Neural cell (in vitro differentiated cells): ENCODE measurements at regions not wholly inside any gene's neighbourhood (a gene's known extent, or its start where the extent isn't known, plus 50 kb on each side); places are given as distances from the start of the nearest gene placed in this dataset.

Source experiments
- H2AFZ ChIP-seq: fragments of 200-600, 300-800 bp; sonication (generic), shearing (Covaris generic); 2 replicates; pipeline ENCODE4 v1.6.0; 2014; ENCODE audit warnings: low read depth, mild to moderate bottlenecking, antibody characterized with exemption, low read length, moderate library complexity
- H3F3A ChIP-seq: fragments of 200-600 bp; shearing (Covaris generic); 2 replicates; pipeline ENCODE4 v1.6.1; 2016; ENCODE audit warnings: mild to moderate bottlenecking, moderate library complexity, mixed read lengths, antibody characterized with exemption, low read length; ENCODE audit not compliant: insufficient read depth, poor library complexity, severe bottlenecking
- H3K27ac ChIP-seq: fragments of 200-600, 300-800 bp; sonication (generic), shearing (Covaris generic); 2 replicates; pipeline ENCODE4 v1.5.1; 2014; ENCODE audit warnings: mild to moderate bottlenecking, low read length, moderate library complexity
- H3K27me3 ChIP-seq: fragments of 300-800, 200-600 bp; sonication (generic), shearing (Covaris generic); 2 replicates; pipeline ENCODE4 v1.6.0; 2014; ENCODE audit warnings: mild to moderate bottlenecking, low read depth, low read length, moderate library complexity; ENCODE audit not compliant: insufficient read depth
- H3K36me3 ChIP-seq: fragments of 300-800, 200-600 bp; sonication (generic), shearing (Covaris generic); 2 replicates; pipeline ENCODE4 v1.5.1; 2014; ENCODE audit warnings: mild to moderate bottlenecking, antibody characterized with exemption, low read length, moderate library complexity; ENCODE audit not compliant: insufficient read depth
- H3K4me2 ChIP-seq: fragments of 300-800, 200-600 bp; sonication (generic), shearing (Covaris generic); 2 replicates; pipeline ENCODE4 v1.6.0; 2014; ENCODE audit warnings: mild to moderate bottlenecking, low read length
- H3K4me3 ChIP-seq: fragments of 300-800, 200-600 bp; sonication (generic), shearing (Covaris generic); 2 replicates; pipeline ENCODE4 v1.5.1; 2014; ENCODE audit warnings: mild to moderate bottlenecking, low read length, moderate library complexity
- H3K79me2 ChIP-seq: fragments of 200-600 bp; shearing (Covaris generic); replicated peaks from 2 replicates; pipeline ENCODE4 v1.6.0; 2014; ENCODE audit warnings: mild to moderate bottlenecking, low read length, moderate library complexity; ENCODE audit not compliant: insufficient read depth
- H3K9ac ChIP-seq: fragments of 300-800, 200-600 bp; sonication (generic), shearing (Covaris generic); 2 replicates; pipeline ENCODE4 v1.6.1; 2016; ENCODE audit warnings: mild to moderate bottlenecking, low read length, mixed read lengths
- H3K9me2 ChIP-seq: fragments of 200-600 bp; shearing (Covaris generic); 2 replicates; pipeline ENCODE4 v1.6.1; 2016; ENCODE audit warnings: mild to moderate bottlenecking, low read length, mixed read lengths; ENCODE audit not compliant: insufficient read depth
- H3K9me3 ChIP-seq: fragments of 200-600, 300-800 bp; sonication (generic), shearing (Covaris generic); 2 replicates; pipeline ENCODE4 v1.6.1; 2016; ENCODE audit warnings: mild to moderate bottlenecking, mixed run types, low read length, moderate library complexity, mixed read lengths
- H4K20me1 ChIP-seq: fragments of 200-600 bp; shearing (Covaris generic); 2 replicates; pipeline ENCODE4 v1.6.1; 2016; ENCODE audit warnings: mild to moderate bottlenecking, mixed run types; ENCODE audit not compliant: insufficient read depth
- EP300 ChIP-seq: fragments of 450-650 bp; conservative IDR thresholded peaks from 2 replicates; pipeline ENCODE4 v1.6.1; 2014; ENCODE audit warnings: antibody characterized with exemption, mild to moderate bottlenecking, moderate library complexity; ENCODE audit not compliant: poor library complexity, severe bottlenecking
- EZH2 ChIP-seq: fragments of 200-600, 300-800 bp; shearing (Covaris generic), sonication (generic); IDR thresholded peaks from 2 replicates; pipeline ENCODE4 v1.6.1; 2014; ENCODE audit warnings: antibody characterized with exemption, low read length, borderline replicate concordance, mild to moderate bottlenecking; ENCODE audit not compliant: insufficient read depth, poor library complexity, severe bottlenecking
- MXI1 ChIP-seq: fragments of 450-650 bp; conservative IDR thresholded peaks from 2 replicates; pipeline ENCODE4 v1.6.1; 2014; ENCODE audit warnings: antibody characterized with exemption, mild to moderate bottlenecking; ENCODE audit not compliant: poor library complexity, severe bottlenecking
- POLR2AphosphoS5 ChIP-seq: IDR thresholded peaks from 2 replicates; pipeline ENCODE4 v1.6.1; 2012
- RAD21 ChIP-seq: fragments of 450-650 bp; conservative IDR thresholded peaks from 2 replicates; pipeline ENCODE4 v1.6.1; 2014; ENCODE audit warnings: antibody characterized with exemption, mild to moderate bottlenecking, moderate library complexity
- SMC3 ChIP-seq: fragments of 450-650 bp; conservative IDR thresholded peaks from 2 replicates; pipeline ENCODE4 v1.6.1; 2014; ENCODE audit warnings: antibody characterized with exemption, mild to moderate bottlenecking, moderate library complexity; ENCODE audit not compliant: poor library complexity
- TAF1 ChIP-seq: IDR thresholded peaks from 2 replicates; pipeline ENCODE4 v1.6.1; 2012; ENCODE audit warnings: low read depth
- TF ChIP-seq, protein P1 (sequence below): fragments of 450-650 bp; IDR thresholded peaks from 2 replicates; pipeline ENCODE4 v1.5.1; 2014; ENCODE audit warnings: antibody characterized with exemption, mild to moderate bottlenecking, moderate library complexity; ENCODE audit not compliant: poor library complexity, severe bottlenecking
- TF ChIP-seq, protein P2 (sequence below): IDR thresholded peaks from 2 replicates; pipeline ENCODE4 v1.6.1; 2012; ENCODE audit warnings: borderline replicate concordance

DNA sequence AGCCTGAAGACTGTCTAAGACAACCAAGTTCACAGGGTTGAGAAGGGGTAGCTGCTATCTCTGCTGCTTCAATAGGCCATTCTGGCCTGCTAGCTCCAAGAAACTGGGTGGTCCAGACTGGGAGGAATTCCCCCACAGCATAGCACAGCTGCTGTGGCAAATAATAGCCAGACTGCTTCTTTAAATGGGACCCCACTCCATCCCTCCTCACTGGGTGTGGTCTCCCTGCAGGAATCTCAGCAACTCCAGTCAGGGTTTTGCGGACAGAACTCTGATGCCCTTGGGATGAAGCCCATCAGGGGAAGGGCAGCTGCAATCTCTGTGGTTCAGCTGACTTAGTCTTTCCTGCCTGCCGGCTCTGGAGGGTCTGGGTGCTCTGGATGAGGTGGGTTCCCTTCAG, 1018.6 kb upstream of the DIAPH2 start:
- Histone ChIP-seq H2AFZ (no peak overlapping the region), H4K20me1 (no peaks in the 10 kb centered on the region), H3K27ac (no peak overlapping the region), H3K9me3 (no peaks in the 10 kb centered on the region), H3K36me3 (no peaks in the 10 kb centered on the region), H3K27me3 (no peaks in the 10 kb centered on the region), H3K9me2 (no peaks in the 10 kb centered on the region), H3K9ac (no peak overlapping the region), H3K4me3 (no peak overlapping the region), H3F3A (no peaks in the 10 kb centered on the region), H3K4me2 (no peak overlapping the region), H3K79me2 (no peaks in the 10 kb centered on the region)
- TF ChIP-seq MXI1 (no peak), RAD21 (no peak), TAF1 (no peak), EP300 (no peak), SMC3 (no peak), EZH2 (no peak), POLR2AphosphoS5 (no peak)
- TF ChIP-seq, protein P1, sequence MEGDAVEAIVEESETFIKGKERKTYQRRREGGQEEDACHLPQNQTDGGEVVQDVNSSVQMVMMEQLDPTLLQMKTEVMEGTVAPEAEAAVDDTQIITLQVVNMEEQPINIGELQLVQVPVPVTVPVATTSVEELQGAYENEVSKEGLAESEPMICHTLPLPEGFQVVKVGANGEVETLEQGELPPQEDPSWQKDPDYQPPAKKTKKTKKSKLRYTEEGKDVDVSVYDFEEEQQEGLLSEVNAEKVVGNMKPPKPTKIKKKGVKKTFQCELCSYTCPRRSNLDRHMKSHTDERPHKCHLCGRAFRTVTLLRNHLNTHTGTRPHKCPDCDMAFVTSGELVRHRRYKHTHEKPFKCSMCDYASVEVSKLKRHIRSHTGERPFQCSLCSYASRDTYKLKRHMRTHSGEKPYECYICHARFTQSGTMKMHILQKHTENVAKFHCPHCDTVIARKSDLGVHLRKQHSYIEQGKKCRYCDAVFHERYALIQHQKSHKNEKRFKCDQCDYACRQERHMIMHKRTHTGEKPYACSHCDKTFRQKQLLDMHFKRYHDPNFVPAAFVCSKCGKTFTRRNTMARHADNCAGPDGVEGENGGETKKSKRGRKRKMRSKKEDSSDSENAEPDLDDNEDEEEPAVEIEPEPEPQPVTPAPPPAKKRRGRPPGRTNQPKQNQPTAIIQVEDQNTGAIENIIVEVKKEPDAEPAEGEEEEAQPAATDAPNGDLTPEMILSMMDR = no peak
- TF ChIP-seq, protein P2, sequence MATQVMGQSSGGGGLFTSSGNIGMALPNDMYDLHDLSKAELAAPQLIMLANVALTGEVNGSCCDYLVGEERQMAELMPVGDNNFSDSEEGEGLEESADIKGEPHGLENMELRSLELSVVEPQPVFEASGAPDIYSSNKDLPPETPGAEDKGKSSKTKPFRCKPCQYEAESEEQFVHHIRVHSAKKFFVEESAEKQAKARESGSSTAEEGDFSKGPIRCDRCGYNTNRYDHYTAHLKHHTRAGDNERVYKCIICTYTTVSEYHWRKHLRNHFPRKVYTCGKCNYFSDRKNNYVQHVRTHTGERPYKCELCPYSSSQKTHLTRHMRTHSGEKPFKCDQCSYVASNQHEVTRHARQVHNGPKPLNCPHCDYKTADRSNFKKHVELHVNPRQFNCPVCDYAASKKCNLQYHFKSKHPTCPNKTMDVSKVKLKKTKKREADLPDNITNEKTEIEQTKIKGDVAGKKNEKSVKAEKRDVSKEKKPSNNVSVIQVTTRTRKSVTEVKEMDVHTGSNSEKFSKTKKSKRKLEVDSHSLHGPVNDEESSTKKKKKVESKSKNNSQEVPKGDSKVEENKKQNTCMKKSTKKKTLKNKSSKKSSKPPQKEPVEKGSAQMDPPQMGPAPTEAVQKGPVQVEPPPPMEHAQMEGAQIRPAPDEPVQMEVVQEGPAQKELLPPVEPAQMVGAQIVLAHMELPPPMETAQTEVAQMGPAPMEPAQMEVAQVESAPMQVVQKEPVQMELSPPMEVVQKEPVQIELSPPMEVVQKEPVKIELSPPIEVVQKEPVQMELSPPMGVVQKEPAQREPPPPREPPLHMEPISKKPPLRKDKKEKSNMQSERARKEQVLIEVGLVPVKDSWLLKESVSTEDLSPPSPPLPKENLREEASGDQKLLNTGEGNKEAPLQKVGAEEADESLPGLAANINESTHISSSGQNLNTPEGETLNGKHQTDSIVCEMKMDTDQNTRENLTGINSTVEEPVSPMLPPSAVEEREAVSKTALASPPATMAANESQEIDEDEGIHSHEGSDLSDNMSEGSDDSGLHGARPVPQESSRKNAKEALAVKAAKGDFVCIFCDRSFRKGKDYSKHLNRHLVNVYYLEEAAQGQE = no peak

DNA sequence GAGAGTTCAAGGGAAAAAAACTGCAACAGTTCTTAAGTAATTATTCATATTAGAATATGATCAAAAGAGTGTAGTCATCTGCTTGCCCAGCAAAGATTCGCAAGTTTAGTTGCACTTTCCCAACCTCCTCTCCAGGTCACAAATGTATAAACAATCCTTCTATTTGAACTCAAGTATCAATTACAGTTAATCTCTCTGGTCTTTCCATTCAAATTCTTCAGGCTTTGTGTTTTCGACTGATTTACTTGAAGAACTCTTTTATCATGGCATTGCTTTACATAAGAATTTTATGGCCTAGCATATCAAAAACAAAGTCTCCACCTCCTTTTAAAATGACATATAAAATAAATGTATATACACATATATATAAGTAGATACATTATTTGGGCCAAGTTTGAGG, 1009.6 kb upstream of the DIAPH2 start:
- TF ChIP-seq SMC3 (no peak), MXI1 (no peak), EP300 (no peak), EZH2 (no peak), TAF1 (no peak), POLR2AphosphoS5 (no peak), RAD21 (no peak)
- TF ChIP-seq, protein P1 = no peak
- TF ChIP-seq, protein P2 = no peak
- no peak overlapping the region for H3K4me3 ChIP-seq
- H3K9me3 ChIP-seq = no peaks in the 10 kb centered on the region
- no peak overlapping the region for H3K4me2 ChIP-seq
- H3K79me2 ChIP-seq = no peaks in the 10 kb centered on the region
- no peaks in the 10 kb centered on the region for H3F3A ChIP-seq
- H3K9me2 ChIP-seq = no peaks in the 10 kb centered on the region
- H2AFZ ChIP-seq = no peak overlapping the region
- H3K27ac ChIP-seq = no peak overlapping the region
- H3K36me3 ChIP-seq = no peaks in the 10 kb centered on the region
- no peaks in the 10 kb centered on the region for H4K20me1 ChIP-seq
- no peak overlapping the region for H3K9ac ChIP-seq
- no peaks in the 10 kb centered on the region for H3K27me3 ChIP-seq
